AG09319 (cell line): ENCODE measurements at regions not wholly inside any gene's neighbourhood (a gene's known extent, or its start where the extent isn't known, plus 50 kb on each side); places are given as distances from the start of the nearest gene placed in this dataset.

Experiments
- DNase-seq: peaks from one replicate; pipeline ENCODE4 v3.0.0-alpha.2; 2010; ENCODE audit warnings: low read depth; ENCODE audit errors: extremely low read depth
- TF ChIP-seq, protein P1 (sequence below): IDR thresholded peaks from 2 replicates; pipeline ENCODE4 v1.5.1; 2011; ENCODE audit warnings: low read depth, mild to moderate bottlenecking, inconsistent platforms, low read length, moderate library complexity

- TF ChIP-seq, protein P1, sequence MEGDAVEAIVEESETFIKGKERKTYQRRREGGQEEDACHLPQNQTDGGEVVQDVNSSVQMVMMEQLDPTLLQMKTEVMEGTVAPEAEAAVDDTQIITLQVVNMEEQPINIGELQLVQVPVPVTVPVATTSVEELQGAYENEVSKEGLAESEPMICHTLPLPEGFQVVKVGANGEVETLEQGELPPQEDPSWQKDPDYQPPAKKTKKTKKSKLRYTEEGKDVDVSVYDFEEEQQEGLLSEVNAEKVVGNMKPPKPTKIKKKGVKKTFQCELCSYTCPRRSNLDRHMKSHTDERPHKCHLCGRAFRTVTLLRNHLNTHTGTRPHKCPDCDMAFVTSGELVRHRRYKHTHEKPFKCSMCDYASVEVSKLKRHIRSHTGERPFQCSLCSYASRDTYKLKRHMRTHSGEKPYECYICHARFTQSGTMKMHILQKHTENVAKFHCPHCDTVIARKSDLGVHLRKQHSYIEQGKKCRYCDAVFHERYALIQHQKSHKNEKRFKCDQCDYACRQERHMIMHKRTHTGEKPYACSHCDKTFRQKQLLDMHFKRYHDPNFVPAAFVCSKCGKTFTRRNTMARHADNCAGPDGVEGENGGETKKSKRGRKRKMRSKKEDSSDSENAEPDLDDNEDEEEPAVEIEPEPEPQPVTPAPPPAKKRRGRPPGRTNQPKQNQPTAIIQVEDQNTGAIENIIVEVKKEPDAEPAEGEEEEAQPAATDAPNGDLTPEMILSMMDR: no peak
- no peak for DNase-seq
Observed at GRCh38 chr13:50548586-50548985, 294.9 kb downstream of the DLEU7 start.

DNA sequence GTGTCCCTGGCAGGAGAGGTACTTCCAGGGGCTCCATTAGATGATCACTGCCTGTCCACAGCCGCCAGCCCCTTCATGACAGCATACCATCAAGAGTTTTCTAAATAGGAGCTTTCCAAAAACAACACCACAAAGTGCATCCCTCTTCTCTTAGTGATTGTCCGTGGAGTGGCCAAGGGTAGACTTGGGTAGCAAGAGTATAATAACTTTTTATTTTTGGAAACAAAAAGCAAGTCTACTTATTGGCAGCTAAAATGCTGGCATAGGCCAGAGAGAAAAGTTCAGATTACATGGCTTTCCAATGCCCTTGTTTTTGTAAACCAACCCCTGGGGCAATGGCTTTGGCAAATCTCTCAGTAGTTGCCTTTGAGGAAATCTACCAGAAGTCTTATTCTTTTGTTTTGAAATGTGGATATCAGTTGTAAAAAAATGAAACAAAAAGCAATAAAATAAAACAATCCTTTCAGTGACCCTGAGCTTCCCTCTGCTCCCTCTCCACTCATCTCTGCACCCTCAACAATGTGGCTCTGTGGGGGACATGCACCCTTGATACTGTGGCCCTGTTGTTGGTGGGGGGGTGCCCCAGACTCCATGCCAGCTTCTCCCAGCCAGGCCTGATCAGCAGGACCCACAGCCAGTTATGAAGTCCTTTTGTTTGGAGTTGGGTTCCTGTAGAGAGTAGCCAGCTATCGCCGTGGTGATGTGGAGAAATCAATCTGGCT is 294.1 kb downstream of the DLEU7 start:
- TF ChIP-seq, protein P1: no peak
- no peak for DNase-seq

GRCh38 chr13:50550151-50550550 is 293.3 kb downstream of the DLEU7 start:
- DNase-seq: no peak
- TF ChIP-seq, protein P1: no peak

DNA sequence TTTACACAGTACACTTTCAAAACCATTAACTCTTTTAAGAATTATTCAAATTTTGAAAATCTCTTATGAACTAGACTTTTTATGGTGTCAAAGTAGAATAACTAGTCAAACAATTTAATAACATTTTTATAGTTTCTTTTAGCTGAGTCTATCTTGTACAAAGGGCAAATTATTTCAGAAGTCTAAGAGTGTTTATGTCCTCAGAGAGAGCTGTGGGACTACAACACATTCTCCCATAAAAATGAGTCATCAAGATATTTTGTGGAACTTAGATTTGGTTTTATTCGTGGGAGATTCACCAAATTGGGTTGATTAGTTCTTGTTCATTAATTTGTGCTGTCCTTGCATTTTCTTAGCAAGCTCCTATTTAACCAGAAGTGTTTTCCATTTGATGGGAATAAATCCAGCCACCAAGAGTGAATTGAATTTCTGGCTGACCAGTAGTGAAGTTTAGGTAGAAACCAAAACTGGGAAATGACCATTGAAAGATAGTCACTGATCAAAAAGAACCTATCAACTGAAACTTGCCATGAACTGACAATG is 291.0 kb downstream of the DLEU7 start:
- DNase-seq: no peak
- TF ChIP-seq, protein P1: no peak

GRCh38 chr13:50561739-50562138 is 281.8 kb downstream of the DLEU7 start:
- TF ChIP-seq, protein P1: no peak
- no peak for DNase-seq

- TF ChIP-seq, protein P1: no peak
Observed at GRCh38 chr13:50566646-50567045, 276.8 kb downstream of the DLEU7 start.

GRCh38 chr13:50572129-50572528 is 271.4 kb downstream of the DLEU7 start:
- TF ChIP-seq, protein P1: no peak
- no peak for DNase-seq

More at GRCh38 chr13:50566646-50567045, 276.8 kb downstream of the DLEU7 start:
- DNase-seq: no peak
